HG02678 (cell line): ENCODE measurements at regions not wholly inside any gene's neighbourhood (a gene's known extent, or its start where the extent isn't known, plus 50 kb on each side); places are given as distances from the start of the nearest gene placed in this dataset.
A peak's percentile ranks its signal among the peaks of the same experiment; 100 is the strongest.

ENCODE experiments used
- ATAC-seq: cut with Tn5 transposase; IDR thresholded peaks from one replicate; pipeline ENCODE4 v1.9.1; 2021; ENCODE audit warnings: mild to moderate bottlenecking, moderate library complexity; ENCODE audit not compliant: unreplicated experiment

DNA sequence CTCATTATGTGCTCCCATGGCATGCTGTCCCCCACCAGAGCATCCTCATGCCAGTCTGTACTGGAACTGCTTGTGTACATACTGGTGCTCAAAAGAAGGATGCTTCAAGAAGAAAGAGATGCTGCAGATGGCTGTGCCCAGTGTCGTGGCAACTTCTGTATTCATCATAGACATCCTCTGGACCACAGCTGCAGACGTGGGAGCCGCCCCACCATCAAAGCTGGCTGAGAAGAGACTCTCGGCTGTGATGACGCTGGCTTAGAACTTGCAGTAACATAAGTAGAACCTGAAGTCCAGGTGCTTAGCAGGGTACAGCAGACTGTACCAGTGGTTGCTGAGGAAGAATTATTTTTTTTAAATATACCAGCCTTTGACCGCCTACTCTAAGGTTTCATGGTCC lies 112.6 kb upstream of the ARHGAP5 start:
- ATAC-seq = no peak

GRCh38 chr14:31965071-31965734 lies 111.9 kb upstream of the ARHGAP5 start:
- ATAC-seq = no peak

GRCh38 chr14:31965735-31966598 lies 111.1 kb upstream of the ARHGAP5 start:
- ATAC-seq = no peak

DNA sequence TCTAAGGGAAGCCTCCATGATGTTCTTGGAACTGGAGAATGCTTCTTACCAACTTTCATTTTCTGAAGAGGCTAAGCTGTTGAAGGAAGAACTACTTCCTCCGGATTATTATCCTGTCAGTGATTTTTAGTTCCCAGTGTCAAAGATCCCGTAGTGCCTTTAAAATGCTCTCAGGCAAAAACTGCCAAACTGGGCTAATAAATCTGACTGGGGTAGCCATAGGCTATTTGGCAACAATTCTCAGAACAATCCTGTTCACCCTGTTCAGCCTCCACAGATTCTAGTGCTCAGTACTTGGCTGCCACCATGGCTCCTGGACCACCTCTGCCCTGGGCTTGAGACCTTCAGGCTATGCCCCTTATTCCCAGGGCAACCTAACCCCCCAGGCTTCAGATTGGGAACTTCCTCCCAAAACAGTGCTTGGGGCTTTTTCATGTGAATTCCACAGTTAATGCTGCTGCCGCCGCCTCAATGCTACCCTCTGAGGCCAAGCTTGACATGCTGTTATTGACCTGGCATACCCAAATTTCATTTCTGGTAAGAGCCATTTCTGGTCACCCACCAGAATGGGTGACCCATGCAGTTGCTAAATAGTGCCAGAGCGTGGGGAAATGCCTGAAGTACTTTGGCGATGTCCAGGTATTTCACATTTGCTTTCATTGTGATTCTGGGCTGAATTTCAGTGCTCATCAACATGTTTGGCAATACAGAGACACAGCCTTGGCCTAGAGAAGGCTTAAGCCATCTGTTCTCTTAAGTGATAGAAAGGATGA lies 110.0 kb upstream of the ARHGAP5 start:
- no peak for ATAC-seq

DNA sequence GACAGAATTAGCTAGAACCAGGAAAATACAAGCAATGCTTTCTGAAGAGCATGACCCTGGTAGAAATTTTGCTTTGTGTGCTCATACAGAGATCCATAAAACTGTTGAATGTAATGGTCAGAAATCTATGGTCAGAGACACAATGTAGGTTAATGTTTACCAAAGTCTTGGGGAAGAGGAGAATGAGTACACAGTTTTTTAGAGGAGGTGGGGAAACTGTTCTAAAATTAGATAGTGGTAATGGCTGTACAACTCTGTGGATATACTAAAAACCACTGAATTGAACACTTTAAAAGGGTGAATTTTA lies 109.5 kb upstream of the ARHGAP5 start:
- ATAC-seq = no peak

DNA sequence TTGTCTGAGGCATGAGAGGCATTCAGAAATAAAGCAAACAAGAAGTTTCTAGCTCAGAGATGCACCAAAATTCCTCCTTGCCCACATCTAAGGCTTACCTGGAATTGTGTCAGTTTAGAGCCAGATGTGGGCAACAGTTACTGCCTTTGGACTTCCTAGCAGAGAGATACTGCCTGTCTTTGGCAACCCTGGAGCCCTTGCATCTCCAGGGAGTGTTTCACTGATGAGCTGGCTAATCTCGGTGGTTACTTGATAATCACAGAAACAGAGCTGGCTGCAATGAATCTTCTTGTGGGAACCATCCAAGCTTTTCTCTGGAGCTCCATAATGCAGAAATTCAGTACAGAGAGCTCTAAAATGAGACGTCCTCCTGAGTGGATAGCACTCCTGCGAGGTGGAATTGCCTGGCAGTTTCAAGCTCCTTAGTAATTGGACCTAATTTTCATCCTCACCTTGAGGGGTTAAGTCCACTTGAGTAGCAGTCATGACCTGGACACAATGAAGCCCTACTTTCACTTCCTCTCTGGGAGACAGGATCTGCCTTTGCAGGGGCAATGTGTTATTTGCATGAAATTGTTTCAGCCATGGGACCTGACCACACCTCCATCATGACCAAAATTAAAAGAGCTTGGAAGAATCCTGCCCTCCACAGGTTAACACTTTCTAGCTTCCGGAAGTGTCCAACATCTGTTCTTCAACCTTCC lies 108.8 kb upstream of the ARHGAP5 start:
- peak; percentile 50 for ATAC-seq

DNA sequence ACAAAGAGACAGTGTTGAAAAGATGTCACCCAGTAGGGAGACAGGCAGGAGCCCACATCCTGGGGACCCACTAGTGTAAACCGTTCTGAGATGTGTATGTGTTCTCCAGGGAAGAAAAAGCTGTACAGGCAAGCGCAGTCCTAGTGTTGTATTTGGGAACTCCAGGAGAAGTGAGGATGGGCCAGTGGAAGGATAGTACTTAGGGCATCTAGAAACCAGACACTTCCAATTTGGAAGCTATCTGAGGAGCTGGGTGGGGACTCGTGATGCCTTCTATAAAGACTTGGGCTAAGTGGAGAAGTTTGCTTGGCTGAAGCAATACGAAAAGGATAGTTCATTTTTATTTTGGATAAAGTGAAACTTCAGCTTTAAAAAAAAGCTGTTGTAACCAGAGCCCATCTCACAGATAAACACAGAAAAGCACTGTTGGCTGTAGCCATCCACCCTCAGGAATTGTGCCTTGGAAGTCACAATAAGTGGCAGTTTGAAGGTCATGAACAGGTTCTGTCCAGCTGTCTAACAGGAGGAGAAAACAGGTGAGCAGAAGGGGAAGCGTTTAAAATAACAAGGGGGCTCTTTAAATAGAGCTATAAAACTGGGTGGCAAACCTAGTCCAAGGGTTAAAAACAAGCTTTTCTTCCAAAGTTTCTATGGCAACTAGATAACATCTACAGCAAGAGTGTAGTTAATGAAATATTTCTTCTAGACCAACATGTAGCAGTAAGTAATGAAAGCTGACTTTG lies 108.0 kb upstream of the ARHGAP5 start:
- no peak for ATAC-seq

DNA sequence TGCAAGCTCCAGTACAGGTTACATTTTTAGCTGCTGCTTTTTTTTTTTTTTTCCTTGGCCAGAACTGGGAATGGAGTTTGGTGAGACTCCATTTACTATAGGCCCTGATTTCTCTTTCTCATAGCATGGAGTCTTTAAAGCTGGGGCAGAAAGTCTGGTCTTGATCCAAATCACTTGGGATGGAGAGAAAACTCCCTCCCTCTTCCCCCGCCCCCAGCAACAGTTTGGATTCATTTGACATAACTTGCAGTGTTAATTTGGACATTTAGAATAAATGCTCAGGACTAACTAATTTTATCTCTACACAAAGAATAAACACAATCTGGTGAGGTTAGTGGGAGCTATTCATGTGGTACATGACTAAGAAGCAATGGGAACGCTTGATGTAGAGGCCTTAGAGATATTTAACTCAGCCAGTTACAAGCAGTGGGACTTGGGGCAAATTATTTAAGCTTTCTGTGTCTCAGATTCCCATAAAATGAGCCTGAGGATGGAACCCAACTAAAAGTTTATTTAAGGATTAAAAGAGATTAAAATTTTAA lies 107.3 kb upstream of the ARHGAP5 start:
- no peak for ATAC-seq

DNA sequence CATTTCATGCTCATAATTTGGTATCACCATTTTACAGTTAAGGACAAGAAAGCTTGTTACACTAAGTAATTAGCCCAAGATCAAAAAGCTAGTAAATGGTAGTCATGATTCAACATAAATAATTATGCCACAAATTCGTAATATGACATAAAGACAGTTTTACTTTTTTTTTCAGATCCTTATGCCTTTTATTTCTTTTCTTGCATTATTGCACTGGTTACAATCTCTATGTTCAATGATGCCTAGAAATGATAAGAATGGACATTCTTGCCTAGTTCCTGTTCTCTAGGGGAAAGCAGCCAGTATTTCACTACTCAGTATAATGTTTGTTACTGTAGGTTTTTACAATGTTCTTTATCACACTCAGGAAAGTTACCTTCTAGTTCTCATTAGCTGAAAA lies 106.4 kb upstream of the ARHGAP5 start:
- no peak for ATAC-seq

DNA sequence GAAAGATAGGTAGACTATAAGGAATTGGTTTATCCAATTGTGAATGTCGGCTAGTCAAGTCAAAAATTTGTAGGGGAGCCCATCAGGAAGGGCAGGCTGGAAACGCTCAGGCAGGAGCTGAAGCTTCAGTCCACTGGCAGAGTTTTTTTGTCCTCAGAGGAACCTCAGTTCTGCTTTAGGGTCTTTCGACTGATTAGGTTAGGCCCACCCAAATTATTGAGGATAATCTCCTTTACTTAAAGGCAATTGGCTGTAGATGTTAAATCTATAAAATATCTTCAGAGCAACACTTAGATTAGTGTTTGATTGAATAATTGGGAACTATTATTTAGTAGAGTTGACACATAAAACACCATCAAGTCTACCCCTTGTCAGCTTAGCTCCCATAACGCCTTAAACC lies 105.5 kb upstream of the ARHGAP5 start:
- ATAC-seq = no peak

DNA sequence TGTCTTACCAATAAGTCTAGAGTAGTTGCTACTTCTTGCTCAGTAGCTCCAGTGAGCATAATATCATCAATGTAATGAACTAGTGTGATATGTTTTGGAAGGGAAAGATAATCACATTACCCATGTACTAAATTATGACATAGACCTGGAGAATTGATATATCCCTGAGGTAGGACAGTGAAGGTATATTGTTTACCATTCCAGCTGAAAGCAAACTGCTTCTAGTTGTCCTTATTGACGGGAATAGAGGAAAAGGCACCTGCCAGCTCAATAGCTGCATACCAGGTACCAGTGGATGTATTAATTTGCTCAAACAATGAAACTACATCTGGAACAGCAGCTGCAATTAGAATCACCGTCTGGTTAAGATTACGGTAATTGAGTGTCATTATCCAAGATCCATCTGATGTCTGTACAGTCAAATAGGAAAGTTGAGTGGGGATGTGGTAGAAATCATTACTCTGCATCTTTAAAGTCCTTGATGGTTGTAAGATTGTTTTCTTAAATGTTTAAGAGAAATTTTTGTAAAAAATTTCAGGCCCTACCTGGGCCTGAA lies 100.0 kb upstream of the ARHGAP5 start:
- no peak for ATAC-seq

GRCh38 chr14:31978423-31978822 lies 98.7 kb upstream of the ARHGAP5 start:
- no peak for ATAC-seq

DNA sequence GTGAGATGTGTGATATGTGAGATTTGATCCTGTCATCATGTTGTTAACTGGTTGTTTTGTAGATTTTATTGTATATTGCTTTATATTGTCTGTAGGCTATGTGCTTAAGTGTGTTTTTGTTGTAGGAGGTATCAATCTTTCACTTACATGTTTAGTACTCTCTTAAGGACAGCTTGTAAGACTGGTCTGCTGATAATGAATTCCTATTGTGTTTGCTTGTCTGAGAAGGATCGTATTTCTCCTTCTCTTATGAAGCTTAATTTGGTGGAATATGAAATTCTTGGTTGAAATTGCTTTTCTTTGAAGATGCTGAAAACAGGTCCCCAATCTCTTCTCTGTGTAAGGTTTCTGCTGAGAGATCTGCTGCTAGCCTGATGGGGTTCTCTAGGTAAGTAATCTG lies 94.5 kb upstream of the ARHGAP5 start:
- no peak for ATAC-seq

- ATAC-seq = no peak
These were observed 90.7 kb upstream of the ARHGAP5 start for GRCh38 chr14:31986405-31986804.

- no peak for ATAC-seq
These were observed 89.4 kb upstream of the ARHGAP5 start for GRCh38 chr14:31987721-31988120.

GRCh38 chr14:31988244-31988643 lies 88.9 kb upstream of the ARHGAP5 start:
- no peak for ATAC-seq

DNA sequence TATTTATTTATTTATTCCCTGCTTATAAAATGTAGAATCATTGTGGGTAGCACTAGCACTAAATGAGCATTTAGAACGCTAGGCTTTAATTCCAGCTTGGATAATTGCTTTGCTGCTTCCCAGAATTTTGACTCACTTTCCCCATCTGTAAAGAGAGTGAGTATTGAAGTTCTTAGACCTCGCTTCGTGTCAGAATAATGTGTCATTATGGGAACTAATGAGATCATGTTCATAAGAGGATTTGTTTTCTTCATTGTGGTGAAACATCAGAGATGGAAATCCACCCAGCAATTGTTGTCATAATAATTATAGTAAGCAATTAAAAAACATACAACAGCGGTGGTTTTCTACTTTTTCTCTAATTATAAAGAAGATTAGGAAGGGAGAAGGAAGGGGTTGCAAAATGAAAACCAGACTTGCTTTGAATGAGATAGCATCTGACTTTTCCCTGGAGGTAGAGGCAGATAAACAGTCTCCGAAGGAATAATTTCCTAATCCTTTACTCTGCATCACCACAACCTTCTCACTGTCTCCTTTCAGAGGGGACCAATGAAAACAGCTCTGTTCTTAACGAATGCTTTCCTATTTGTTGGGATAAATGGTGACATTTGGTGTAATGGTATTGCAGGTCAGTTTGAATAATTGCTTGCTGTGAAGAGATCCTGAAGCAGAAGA lies 86.8 kb upstream of the ARHGAP5 start:
- no peak for ATAC-seq

DNA sequence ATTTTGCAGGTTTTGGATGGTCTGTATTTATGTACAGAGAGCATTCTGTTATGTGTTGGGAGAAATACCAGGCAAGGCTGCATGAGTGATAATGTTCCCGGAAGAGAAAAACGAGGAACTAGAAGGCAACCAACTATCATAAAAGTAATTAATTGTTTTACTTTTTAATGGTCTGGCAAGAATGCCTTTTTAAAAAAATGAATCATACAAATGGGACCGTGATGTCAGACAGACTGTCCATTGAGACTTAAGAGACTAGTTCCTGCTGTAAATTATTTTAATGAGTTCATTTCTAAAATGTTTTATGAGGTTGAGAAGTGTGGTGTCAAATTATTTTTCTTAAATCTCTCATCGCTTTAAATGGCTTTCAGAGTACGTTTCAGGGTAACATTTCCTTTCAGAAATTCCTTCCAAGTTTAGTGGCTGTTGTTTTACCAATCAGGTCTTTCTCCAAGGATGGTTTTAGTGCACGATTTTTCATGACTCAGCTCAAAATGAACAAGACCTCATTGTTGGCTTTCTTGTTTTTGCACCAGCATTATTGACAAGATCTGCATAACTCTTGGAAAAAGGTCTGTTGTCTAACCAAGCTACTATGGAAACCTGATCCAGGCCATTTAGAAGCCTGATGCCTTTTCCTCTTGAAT lies 86.1 kb upstream of the ARHGAP5 start:
- ATAC-seq = no peak

- ATAC-seq = no peak
These were observed 85.1 kb upstream of the ARHGAP5 start for GRCh38 chr14:31992011-31992447.
